ENCODE measurements at regions not wholly inside any gene's neighbourhood (a gene's known extent, or its start where the extent isn't known, plus 50 kb on each side); places are given as distances from the start of the nearest gene placed in this dataset.

DNA sequence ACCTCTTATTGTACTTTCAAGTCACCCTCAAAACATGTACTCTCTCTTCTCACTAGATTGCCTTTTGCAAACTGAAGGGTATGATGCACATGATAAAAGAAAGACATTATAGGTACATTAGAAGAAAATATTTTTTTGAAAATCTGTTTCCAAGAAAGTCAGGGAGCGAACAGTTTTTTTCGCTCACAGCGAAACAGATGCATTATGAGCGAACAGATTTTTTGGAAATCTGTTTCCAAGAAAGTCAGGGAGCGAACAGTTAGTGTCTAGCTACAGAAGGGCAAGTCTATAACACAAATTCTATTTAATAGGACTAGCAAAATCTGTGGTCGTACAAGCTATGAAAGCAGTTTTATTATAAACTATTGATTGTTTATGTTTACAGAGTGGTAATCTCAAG lies 296.2 kb upstream of the ANO3 start:
- H3K27me3 ChIP-seq (ENCODE audit: control insufficient read depth, insufficient read depth, low read length): no peaks in the 10 kb centered on the region
- no peak for TF ChIP-seq SIN3A (IDR thresholded peaks at IDR 0.05; ENCODE audit: borderline replicate concordance, insufficient read depth, low read depth, low read length)
- TF ChIP-seq, protein P1, sequence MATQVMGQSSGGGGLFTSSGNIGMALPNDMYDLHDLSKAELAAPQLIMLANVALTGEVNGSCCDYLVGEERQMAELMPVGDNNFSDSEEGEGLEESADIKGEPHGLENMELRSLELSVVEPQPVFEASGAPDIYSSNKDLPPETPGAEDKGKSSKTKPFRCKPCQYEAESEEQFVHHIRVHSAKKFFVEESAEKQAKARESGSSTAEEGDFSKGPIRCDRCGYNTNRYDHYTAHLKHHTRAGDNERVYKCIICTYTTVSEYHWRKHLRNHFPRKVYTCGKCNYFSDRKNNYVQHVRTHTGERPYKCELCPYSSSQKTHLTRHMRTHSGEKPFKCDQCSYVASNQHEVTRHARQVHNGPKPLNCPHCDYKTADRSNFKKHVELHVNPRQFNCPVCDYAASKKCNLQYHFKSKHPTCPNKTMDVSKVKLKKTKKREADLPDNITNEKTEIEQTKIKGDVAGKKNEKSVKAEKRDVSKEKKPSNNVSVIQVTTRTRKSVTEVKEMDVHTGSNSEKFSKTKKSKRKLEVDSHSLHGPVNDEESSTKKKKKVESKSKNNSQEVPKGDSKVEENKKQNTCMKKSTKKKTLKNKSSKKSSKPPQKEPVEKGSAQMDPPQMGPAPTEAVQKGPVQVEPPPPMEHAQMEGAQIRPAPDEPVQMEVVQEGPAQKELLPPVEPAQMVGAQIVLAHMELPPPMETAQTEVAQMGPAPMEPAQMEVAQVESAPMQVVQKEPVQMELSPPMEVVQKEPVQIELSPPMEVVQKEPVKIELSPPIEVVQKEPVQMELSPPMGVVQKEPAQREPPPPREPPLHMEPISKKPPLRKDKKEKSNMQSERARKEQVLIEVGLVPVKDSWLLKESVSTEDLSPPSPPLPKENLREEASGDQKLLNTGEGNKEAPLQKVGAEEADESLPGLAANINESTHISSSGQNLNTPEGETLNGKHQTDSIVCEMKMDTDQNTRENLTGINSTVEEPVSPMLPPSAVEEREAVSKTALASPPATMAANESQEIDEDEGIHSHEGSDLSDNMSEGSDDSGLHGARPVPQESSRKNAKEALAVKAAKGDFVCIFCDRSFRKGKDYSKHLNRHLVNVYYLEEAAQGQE (IDR thresholded peaks at IDR 0.05; ENCODE audit: insufficient read depth in 1 of 2, low read depth in 2 of 2, low read length in 1 of 2): no peak
- TF ChIP-seq TCF7L2 (IDR thresholded peaks at IDR 0.05; ENCODE audit: low read depth, low read length): no peak
- TF ChIP-seq POLR2AphosphoS5 (IDR thresholded peaks at IDR 0.05; ENCODE audit: low read depth, low read length): no peak
- TF ChIP-seq, protein P2, sequence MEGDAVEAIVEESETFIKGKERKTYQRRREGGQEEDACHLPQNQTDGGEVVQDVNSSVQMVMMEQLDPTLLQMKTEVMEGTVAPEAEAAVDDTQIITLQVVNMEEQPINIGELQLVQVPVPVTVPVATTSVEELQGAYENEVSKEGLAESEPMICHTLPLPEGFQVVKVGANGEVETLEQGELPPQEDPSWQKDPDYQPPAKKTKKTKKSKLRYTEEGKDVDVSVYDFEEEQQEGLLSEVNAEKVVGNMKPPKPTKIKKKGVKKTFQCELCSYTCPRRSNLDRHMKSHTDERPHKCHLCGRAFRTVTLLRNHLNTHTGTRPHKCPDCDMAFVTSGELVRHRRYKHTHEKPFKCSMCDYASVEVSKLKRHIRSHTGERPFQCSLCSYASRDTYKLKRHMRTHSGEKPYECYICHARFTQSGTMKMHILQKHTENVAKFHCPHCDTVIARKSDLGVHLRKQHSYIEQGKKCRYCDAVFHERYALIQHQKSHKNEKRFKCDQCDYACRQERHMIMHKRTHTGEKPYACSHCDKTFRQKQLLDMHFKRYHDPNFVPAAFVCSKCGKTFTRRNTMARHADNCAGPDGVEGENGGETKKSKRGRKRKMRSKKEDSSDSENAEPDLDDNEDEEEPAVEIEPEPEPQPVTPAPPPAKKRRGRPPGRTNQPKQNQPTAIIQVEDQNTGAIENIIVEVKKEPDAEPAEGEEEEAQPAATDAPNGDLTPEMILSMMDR (IDR thresholded peaks at IDR 0.05): no peak
- H3K36me3 ChIP-seq (ENCODE audit: control insufficient read depth, insufficient read depth, low read length): no peaks in the 10 kb centered on the region
- H3K27ac ChIP-seq (ENCODE audit: low read length): no peak overlapping the region
- intact Hi-C loops (cut with micrococcal nuclease; ENCODE audit: unreplicated experiment): no loop called here
- no peak for ATAC-seq
- H3K4me1 ChIP-seq (ENCODE audit: control insufficient read depth, insufficient read depth, low read length): no peaks in the 10 kb centered on the region
- no peak overlapping the region for H3K4me3 ChIP-seq (ENCODE audit: low read depth in 2 of 2, low read length in 2 of 2)
- no TSS peak for BruUV-seq (replicated peaks)
- CTCF ChIA-PET: no interaction called here
- POLR2A ChIA-PET: no interaction called here
- no peaks in the 10 kb centered on the region for H3K9me3 ChIP-seq (ENCODE audit: control insufficient read depth, insufficient read depth, low read depth, low read length)
- no peak for DNase-seq (ENCODE audit: low read depth, low spot score)
- in situ Hi-C loops (cut with HindIII; ENCODE audit: low pct_unique_long_range_greater_than_20kb, low sequenced_read_pairs): no loop called here

GRCh38 chr11:26037716-26038115 lies 294.2 kb upstream of the ANO3 start:
- Histone ChIP-seq H3K9me3 (ENCODE audit: control insufficient read depth, insufficient read depth, low read depth, low read length) (no peaks in the 10 kb centered on the region), H3K27ac (ENCODE audit: low read length) (no peak overlapping the region), H3K4me3 (ENCODE audit: low read depth in 2 of 2, low read length in 2 of 2) (no peak overlapping the region), H3K4me1 (ENCODE audit: control insufficient read depth, insufficient read depth, low read length) (no peaks in the 10 kb centered on the region), H3K36me3 (ENCODE audit: control insufficient read depth, insufficient read depth, low read length) (no peaks in the 10 kb centered on the region), H3K27me3 (ENCODE audit: control insufficient read depth, insufficient read depth, low read length) (no peaks in the 10 kb centered on the region)
- ATAC-seq (no peak), DNase-seq (ENCODE audit: low read depth, low spot score) (no peak)
- intact Hi-C loops (cut with micrococcal nuclease; ENCODE audit: unreplicated experiment) (no loop called here), in situ Hi-C loops (cut with HindIII; ENCODE audit: low pct_unique_long_range_greater_than_20kb, low sequenced_read_pairs) (no loop called here)
- POLR2A ChIA-PET: no interaction called here
- BruUV-seq (replicated peaks): no TSS peak
- CTCF ChIA-PET: no interaction called here
- TF ChIP-seq, protein P2 (IDR thresholded peaks at IDR 0.05): no peak
- TF ChIP-seq, protein P1 (IDR thresholded peaks at IDR 0.05; ENCODE audit: insufficient read depth in 1 of 2, low read depth in 2 of 2, low read length in 1 of 2): no peak
- TF ChIP-seq SIN3A (IDR thresholded peaks at IDR 0.05; ENCODE audit: borderline replicate concordance, insufficient read depth, low read depth, low read length): no peak
